HG03565 (cell line): ENCODE measurements at regions not wholly inside any gene's neighbourhood (a gene's known extent, or its start where the extent isn't known, plus 50 kb on each side); places are given as distances from the start of the nearest gene placed in this dataset.

Source experiments
- ATAC-seq: cut with Tn5 transposase; IDR thresholded peaks from one replicate; pipeline ENCODE4 v1.9.1; 2021; ENCODE audit warnings: mild to moderate bottlenecking, moderate library complexity; ENCODE audit not compliant: unreplicated experiment

DNA sequence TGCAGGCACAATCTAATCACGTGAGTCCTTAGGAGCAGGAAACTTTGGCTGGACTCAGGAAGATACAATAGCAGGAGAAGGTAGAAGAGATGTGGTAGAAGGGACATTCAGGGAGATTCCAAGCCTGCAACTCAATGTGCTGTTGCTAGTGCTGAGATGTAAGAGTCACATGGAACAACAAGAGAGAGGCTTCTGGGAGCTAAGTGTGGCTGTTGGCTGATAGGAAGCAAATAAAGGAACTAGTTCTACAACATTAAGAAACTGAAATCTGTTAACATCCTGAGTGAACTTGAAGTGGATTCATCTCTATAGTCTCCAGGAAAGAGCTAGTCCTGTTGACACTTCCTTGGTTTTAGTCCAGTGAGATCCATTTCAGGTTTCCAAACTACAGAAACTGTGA is 1207.4 kb downstream of the ADGRL3 start:
- ATAC-seq = no peak

DNA sequence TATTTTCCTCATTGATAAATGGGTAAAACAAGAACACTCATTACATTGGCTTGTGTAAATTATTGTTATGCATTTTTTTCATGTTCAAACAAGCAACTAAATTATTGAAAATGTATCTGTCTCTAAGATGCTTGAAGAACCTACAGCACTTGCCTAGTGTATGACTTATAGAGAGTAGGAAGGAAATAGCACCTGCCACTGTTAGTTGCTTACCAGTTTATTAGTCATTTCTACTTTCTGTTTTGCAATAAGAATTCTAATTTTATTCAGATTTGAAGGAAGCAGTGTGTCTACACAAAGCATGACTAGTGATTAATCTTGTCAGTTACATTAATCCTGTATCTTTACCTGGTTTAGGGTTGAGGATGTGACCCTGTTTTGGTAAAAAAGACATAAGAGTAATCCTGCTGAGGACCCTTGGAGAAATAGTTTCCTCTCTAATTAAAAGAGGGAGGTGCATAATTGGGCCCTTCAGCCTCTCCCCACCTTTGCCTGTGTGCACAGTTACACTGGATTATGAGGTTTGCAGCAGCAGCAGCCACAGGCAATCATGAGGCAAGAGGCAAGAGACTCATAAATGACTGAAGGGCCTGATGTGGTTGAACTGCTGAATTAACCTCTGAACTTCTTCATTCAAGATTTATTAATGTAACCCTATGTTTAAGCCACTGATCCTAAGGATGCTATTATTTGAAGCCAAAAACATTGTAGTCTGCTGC is 1202.1 kb downstream of the ADGRL3 start:
- no peak for ATAC-seq

DNA sequence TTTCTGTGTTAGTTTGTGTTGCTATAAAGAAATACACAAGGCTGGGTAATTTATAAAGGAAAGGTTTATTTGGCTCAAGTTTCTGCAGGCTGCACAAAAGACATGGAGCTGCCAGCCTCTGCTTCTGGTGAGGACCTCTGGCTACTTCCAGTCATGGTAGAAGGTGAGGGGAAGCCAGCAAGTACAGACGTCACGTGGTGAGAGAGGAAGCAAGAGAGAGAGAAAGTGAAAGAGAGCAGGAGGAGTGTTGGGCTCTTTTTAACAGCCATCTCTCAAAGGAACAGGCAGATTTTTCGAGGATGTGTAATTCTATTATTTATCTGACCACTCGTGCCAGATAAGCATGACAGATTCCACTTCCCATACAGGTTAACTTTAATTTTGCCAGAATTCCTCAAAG is 1199.1 kb downstream of the ADGRL3 start:
- peak; percentile 63 for ATAC-seq

DNA sequence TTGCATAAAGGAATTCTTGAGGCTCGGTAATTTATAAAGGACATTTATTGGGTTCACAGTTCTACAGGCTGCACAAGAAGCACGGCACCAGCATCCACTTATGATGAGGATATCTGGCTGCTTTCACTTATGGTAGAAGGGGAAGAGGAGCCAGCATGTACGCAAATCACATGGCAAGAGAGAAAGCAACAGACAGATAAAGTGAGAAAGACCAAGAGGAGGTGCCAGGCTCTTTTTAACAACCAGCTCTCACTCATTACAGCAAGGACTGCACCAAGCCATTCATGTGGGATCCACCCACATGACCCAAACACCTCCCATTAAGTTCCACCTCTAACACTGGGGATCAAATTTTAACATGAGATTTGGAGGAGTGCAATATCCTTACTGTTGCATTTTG is 1198.2 kb downstream of the ADGRL3 start:
- no peak for ATAC-seq

DNA sequence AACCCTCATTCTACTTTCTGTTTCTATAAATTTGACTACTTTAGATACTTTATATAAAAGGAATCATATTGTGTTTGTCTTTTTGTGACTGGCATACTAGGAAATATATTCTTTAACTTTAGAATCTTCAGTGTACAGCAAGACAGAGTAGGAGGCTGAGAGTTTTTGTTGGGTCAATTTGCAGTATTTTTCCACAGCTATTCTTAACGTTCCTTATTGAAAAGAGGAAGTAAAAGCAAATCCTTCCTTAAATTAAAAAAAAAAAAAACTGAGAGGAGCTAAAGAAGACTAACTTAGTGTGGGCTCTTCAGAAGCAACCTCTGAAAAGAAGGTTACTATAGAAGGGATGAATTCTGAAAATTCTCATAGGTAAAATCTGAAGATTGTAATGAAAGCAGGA is 1194.6 kb downstream of the ADGRL3 start:
- ATAC-seq = no peak

DNA sequence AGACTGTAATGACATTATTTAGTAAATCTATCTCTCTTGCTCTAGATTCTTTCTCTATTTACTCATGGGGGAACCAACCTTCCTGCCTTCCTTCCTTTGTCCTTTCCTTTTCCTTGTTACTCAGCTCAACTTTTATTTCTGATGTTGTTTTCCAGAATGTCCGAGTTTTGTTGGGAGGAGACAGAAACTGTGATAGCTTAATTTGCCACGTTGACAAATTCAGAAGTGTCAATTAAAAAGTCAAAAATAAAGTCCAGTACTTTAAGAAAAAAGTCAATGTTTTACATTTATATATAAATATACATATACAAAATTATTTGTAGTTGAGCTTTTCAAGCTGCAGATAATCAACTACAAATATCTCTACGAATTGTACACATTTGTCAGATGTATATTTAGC is 1187.7 kb downstream of the ADGRL3 start:
- no peak for ATAC-seq

DNA sequence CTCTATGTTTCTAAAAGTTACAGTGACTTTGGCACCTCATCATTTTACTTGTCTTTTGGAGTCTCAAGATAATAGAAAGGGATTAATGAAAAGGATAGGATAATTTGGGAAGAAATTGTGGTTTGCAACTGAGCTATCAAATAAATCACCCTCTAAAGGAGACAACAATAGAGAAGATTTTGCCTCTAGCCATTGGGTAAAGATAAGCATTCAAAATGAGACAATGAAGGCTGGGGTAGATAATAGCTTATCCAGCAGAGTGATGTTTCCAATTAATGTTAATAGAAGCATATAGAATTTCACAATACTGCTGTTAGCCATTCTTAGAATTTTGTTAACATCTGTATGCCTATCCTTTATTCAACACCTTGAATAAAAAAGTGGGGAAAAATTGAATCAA is 1177.6 kb downstream of the ADGRL3 start:
- no peak for ATAC-seq

DNA sequence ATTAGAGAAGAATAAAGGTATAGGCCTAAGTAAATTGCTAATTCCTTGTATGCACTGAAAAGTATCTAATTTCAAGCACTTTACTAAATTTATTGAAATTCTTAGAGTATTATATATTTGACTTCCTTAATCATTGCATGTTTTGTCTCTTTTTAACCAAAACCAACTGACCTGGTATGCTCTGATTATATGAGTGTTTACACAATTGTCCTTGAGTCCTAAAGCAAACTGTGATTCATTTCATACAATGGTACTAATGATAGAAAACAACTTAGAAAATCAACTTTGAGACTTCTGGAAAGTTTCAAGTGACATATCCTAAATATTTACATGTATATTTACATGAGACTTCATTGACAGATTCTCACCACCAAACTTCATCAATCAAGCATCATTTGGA is 1177.1 kb downstream of the ADGRL3 start:
- ATAC-seq = no peak

DNA sequence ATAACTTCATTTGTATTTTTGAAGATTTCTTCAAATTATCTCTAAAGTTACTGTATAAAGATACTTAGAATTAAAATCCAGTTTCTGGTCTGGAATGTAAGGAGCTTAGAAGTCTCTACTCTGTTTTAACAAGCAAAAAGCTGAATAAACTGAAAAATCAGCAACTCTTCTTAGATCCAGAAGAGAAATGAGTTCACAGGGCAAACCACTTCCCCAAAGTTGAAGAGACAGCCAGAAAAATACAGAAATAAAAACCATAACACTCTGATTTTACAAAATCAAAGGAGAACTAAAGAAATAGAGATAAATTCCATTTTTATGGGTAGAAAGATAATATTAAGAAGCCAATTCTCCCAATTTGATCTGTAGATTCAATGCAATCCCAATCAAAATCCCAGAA is 1166.8 kb downstream of the ADGRL3 start:
- ATAC-seq = no peak

DNA sequence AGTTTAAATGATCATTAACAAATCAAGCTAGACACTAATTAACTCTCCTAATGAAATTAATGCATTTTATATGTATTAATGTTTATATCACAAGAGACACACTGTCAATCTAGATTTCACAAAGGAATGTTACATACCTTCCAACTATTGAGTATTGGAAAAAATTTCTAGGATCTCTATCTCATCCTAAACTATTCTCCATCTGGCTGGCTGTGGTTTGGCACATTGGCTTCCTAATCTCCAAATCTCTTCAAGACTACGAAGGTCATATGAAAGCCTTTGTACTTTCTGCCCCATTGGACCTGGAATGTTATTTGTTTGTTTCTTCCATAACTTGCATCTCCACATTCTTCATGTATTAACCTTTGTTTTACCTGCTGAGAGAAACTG is 1160.0 kb downstream of the ADGRL3 start:
- no peak for ATAC-seq

DNA sequence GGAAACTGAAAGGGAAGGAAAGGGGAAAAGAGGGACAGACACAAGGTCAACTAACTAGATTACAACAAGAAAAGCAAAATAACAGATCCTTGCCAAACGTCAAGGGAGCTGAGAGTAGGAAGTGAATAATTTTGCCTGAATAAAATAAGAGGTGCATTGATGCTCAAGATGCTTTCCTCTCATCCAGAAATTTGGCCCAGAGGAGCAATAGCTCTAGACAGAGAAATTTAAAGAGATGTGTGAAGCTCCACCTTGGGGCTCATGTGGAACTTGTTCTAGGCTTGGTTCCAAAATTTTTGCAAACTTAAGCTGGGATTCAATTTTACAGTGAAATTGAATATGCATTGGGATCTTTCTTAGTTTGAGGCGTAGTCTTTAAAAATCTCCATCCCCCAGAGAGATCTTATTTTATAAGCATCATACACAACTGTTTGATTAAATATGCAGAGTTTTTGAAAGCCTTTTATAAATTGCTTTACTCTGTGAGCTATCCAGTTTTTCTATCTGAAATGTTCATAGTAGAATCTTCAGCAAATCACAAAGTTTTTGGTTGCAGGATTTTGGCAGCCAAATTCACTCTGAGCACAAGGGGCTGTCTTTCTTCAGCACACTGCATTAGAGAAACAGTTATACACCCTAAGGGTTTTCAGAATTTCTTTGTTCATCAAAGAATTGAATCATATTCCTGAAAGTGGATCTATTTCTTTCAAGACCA is 1159.5 kb downstream of the ADGRL3 start:
- no peak for ATAC-seq

DNA sequence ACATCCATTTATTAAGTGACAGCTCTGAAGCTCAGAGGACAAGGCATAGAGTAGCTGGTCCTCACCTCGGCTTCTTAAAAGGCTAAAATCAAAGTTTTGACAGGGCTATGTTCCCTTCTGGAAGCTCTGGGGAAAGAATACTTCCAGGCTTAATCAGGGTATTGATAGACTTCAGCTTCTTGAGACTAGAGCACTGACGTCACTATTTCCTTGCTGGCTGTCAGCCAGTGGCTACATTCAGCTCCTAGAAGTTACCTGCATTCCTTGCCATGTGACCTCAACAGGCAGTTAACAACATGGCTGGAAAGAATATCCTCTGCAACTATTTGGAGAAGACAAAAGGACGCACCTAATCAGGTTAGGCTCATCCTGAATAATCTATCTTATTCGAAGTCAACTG is 1144.8 kb downstream of the ADGRL3 start:
- ATAC-seq = no peak

DNA sequence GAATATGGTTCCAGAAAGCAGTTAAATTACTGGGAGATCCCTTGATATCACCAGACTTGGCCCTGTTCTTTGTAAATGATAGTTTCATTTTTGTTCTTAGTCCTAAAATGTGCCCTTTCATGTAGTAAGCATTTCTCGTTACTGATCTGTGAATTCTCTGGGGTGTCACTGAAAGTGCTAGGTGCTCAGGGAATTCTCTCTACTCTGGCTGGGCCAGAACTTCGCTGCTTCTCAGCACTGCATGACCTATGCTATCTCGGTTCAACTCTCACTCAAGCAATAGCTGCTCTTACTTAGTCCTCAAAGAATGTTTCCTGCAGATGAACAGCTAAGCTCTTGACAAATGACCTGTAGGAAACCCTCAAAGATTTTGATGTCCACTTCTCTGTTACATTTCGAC is 1144.3 kb downstream of the ADGRL3 start:
- ATAC-seq = no peak

DNA sequence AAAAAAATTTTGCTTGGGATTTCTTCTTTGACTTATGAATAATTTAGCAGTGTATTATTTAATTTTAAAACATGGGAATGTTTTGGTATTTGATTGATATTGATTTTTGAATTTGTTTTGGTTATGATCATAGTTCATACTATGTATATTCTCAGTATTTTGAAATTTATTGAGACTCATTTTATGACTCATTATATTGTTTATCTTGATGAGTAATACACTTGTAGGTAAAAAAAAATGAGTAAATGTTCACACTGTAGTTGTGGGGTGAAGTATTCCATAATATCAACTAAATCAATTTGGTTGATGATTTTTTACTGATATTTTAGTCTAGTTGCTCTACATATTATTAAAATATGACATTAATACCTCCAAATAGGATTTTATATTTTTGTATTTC is 1142.2 kb downstream of the ADGRL3 start:
- no peak for ATAC-seq

DNA sequence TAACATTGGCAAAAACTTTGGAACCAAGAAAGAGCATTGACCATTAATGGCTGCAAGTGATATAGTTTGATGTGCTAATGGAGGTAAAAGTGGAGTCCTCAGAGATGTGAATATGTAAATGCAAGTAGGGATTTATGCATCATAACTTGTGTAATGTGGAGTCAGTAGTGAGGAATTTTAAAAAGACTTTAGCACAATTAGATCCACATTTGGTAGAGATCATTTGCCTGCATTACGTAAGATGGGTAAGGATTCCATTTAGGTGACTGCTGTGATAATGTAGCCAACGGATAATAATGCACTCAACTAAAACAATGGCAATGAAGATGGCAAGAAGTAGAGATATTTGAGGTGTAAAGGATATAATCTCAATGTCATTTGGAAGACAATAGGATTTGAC is 1128.4 kb downstream of the ADGRL3 start:
- ATAC-seq = no peak

DNA sequence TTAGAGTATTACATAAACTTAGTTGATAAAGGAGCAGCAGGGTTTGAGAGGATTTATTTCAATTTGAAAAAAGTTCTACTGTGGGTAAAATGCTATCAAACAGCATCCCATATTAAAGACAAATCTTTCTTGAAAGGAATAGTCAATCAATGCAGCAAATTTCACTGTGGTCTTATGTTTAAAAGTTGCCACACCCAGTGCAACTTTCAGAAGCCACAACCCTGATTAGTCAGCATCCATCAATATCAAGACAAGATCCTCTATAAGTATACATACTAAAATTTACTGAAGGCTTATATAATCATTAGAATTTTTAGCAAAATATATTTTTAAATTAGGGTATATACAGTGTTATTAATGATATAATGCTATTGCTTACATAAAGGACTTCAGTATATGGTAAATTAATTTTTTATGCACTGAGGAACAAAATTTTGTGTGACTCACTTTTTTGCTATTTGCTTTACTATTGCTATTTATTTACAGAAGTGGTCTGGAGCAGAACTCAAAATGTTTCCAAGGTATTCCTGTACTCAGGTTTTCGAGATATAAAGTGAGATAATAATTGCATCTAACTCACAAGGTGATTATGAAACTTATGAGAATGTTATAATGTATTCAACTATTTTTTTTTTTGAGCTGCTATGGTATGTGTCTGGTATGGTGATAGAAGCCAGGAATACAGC is 1127.6 kb downstream of the ADGRL3 start:
- ATAC-seq = no peak

DNA sequence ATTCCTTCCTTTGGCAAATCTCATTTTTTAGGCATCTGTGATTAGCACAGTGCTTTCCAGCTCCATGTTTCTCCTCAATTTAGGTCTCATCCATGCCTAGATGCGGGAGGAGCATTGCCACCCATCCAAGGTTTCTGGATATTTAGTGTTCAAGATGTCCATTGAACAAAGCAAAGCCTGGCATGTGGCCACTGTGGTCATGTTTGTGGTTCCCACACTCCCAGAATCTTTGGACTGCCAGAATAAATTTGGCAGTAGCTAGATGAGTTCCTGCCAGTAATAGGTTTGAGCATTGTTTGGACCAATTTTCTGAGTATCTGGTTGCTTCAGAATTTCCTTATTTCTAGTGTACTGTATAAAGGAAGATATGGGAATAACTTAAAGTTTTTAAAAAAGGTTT is 1124.1 kb downstream of the ADGRL3 start:
- no peak for ATAC-seq

DNA sequence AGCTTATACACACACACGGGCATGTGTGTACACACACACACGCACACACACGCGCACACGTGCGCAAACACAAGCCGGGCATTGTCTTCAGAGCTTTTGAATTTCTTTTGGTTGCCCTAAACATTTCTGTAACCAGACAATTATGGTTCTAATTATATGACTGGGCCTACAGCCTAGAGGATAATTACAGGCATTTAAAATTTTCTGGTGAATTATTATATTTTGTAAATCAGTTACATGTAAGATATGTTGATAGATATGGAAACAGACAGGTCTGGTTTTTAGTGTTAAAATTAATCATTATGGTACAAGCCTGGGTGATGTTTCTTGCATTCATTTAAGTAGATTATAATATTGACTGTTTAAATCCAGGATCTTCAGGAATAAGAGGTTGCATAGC is 1120.5 kb downstream of the ADGRL3 start:
- no peak for ATAC-seq

DNA sequence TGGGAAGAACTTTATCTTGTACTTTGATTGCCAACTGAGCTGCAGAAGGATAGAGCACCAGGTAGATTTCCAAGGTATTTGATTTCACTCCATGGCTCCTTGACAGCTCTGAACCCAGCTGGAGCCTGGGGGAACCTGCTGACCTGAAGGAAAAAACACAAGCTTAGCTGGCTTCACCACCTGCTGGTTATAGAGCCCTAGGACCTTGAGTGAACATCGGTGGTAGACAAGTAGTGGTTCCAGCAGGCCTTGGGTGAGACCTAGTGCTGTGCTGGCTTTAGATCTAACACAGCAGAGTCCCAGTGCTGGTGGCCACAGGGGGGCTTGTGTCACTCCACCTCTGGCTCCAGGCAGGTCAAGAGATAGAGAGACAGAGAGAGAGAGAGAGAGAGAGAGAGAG is 1102.6 kb downstream of the ADGRL3 start:
- ATAC-seq = no peak

DNA sequence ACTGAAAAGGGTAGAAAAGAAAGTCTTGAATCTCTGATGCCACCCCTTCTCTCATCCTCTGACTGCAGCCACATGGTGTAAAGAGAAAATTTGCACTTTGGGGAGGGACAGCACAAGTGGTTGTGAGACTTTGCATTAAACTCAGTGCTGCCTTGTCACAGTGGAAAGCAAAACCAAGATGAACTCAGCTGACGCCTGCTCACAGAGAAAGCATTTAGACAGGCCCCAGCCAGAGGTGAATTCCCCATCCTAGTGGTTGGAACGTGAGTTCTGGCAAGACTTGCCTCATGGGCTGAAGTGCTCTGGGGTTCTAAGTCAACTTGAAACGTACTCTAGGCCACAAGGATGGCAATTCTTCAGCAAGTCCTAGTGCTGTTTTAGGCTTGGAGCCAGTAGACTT is 1101.4 kb downstream of the ADGRL3 start:
- ATAC-seq = no peak

DNA sequence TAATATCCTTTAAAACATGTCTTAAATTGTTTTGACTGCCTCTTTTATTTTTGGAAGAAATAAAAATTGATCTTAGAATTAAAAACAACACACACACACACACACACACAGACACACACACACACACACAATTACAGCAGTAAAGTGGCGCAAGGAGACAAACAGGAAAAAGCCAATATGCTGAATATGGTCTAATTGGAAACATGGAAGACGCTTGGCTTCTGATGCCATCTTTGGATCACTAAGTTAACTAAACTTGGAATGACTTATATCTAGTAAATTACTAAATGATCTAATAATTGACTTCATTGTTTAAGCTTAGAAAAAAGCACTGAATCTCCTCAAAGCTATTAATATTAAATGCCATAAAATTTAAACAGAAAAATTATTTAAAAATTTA is 1093.4 kb downstream of the ADGRL3 start:
- no peak for ATAC-seq

DNA sequence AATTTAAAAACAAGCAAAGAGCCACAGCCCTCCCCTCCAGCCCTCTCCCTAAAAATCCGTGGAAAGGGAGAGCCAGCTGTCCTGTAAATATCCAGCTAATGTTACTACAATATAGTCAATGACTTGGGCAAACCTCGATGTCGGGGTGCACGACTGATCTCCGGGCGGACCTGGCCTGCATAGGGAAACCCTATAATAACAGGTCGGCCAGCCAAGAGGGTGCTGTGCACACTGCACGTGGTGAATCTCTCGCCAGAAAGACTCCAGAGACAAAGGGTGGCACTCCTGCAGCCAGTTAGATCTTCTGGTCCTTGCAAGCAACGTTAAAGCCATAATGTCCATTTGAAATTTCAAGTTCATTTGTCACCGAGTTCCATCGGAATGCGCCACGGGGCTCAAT is 1092.8 kb downstream of the ADGRL3 start:
- ATAC-seq = no peak
